Neural progenitor cell (in vitro differentiated cells): ENCODE measurements at regions not wholly inside any gene's neighbourhood (a gene's known extent, or its start where the extent isn't known, plus 50 kb on each side); places are given as distances from the start of the nearest gene placed in this dataset. TPM values are rescaled to one million over a fixed set of nuclear protein-coding genes. Genes with fewer than 3 reads are reported as not detected.

Experiments used
- DNase-seq: peaks from one replicate; pipeline ENCODE4 v3.0.0-alpha.2; 2016; ENCODE audit warnings: low spot score
- H2AFZ ChIP-seq: fragments of 200-600 bp; sonication (generic); replicated peaks from 2 replicates; pipeline ENCODE4 v1.6.1; 2016; ENCODE audit warnings: antibody characterized with exemption
- H3F3A ChIP-seq: fragments of 200-600 bp; sonication (generic); 2 replicates; pipeline ENCODE4 v1.6.1; 2016; ENCODE audit warnings: antibody characterized with exemption, low read depth
- H3K27ac ChIP-seq: fragments of 200-600 bp; sonication (generic); 2 replicates; pipeline ENCODE4 v1.5.1; 2016; ENCODE audit warnings: mild to moderate bottlenecking
- H3K27me3 ChIP-seq: fragments of 200-600 bp; sonication (generic); 2 replicates; pipeline ENCODE4 v1.6.1; 2016; ENCODE audit warnings: mild to moderate bottlenecking, moderate library complexity
- H3K36me3 ChIP-seq: fragments of 200-600 bp; sonication (generic); 2 replicates; pipeline ENCODE4 v1.5.1; 2016
- H3K4me1 ChIP-seq: fragments of 200-600 bp; sonication (generic); 2 replicates; pipeline ENCODE4 v1.6.1; 2016; ENCODE audit warnings: mixed run types
- H3K4me2 ChIP-seq: fragments of 200-600 bp; sonication (generic); 2 replicates; pipeline ENCODE4 v1.6.1; 2016
- H3K4me3 ChIP-seq: fragments of 200-600 bp; sonication (generic); 2 replicates; pipeline ENCODE4 v1.5.1; 2016
- H3K79me2 ChIP-seq: fragments of 200-600 bp; sonication (generic); 2 replicates; pipeline ENCODE4 v1.6.1; 2016; ENCODE audit warnings: low read depth
- H3K9ac ChIP-seq: fragments of 200-600 bp; sonication (generic); 2 replicates; pipeline ENCODE4 v1.6.1; 2016
- H3K9me3 ChIP-seq: fragments of 200-600 bp; sonication (generic); 2 replicates; pipeline ENCODE4 v1.5.1; 2016; ENCODE audit warnings: low read depth
- H4K20me1 ChIP-seq: fragments of 200-600 bp; sonication (generic); 2 replicates; pipeline ENCODE4 v1.6.1; 2016; ENCODE audit warnings: low read depth
- H3K27ac Mint-ChIP-seq: 3 replicates; pipeline ENCODE4 v1.8.0; 2021; ENCODE audit warnings: mixed read lengths
- H3K27me3 Mint-ChIP-seq: 2 replicates; pipeline ENCODE4 v1.8.0; 2022; ENCODE audit warnings: low read depth, mild to moderate bottlenecking, inconsistent platforms, moderate library complexity, mixed read lengths; ENCODE audit not compliant: insufficient read depth
- H3K36me3 Mint-ChIP-seq: 3 replicates; pipeline ENCODE4 v1.8.0; 2021; ENCODE audit warnings: mixed read lengths
- H3K4me1 Mint-ChIP-seq: 3 replicates; pipeline ENCODE4 v1.8.0; 2021; ENCODE audit warnings: mixed read lengths
- H3K4me3 Mint-ChIP-seq: 3 replicates; pipeline ENCODE4 v1.8.0; 2021; ENCODE audit warnings: mild to moderate bottlenecking, moderate library complexity, mixed read lengths
- H3K9me3 Mint-ChIP-seq: 3 replicates; pipeline ENCODE4 v1.8.0; 2020; ENCODE audit warnings: mixed read lengths
- CTCF ChIP-seq: fragments of 200-600 bp; sonication (generic); IDR thresholded peaks from 2 replicates; pipeline ENCODE4 v1.5.1; 2017; ENCODE audit warnings: antibody characterized with exemption, mild to moderate bottlenecking
- EZH2 ChIP-seq: fragments of 200-600 bp; sonication (generic); IDR thresholded peaks from 2 replicates; pipeline ENCODE4 v1.6.1; 2017; ENCODE audit warnings: antibody characterized with exemption, mild to moderate bottlenecking, moderate library complexity
- EZH2phosphoT487 ChIP-seq: fragments of 200-600 bp; sonication (generic); IDR thresholded peaks from 2 replicates; pipeline ENCODE4 v1.6.1; 2017; ENCODE audit warnings: antibody characterized with exemption
- small RNA-seq: library from RNA; depleted of rRNA; stranded (forward); fragments of <200 nt; gene quantifications from one replicate; pipeline ENCODE3, GENCODE V24; 2015

GRCh38 chrX:100048156-100048555 is 361.9 kb downstream of the PCDH19 start:
- H3K4me1 ChIP-seq = no peaks in the 10 kb centered on the region
- DNase-seq = no peak
- Mint-ChIP-seq H3K4me3 (no peak overlapping the region), H3K27ac (no peak overlapping the region), H3K36me3 (no peaks in the 10 kb centered on the region), H3K9me3 (peaks cover 8% of the 10 kb centered on the region), H3K27me3 (peaks cover 3% of the 10 kb centered on the region), H3K4me1 (no peaks in the 10 kb centered on the region)
- H3K36me3 ChIP-seq = no peaks in the 10 kb centered on the region
- H4K20me1 ChIP-seq = no peaks in the 10 kb centered on the region
- no peak overlapping the region for H3K27ac ChIP-seq
- no peaks in the 10 kb centered on the region for H3F3A ChIP-seq
- H3K79me2 ChIP-seq = no peaks in the 10 kb centered on the region
- no peaks in the 10 kb centered on the region for H3K27me3 ChIP-seq
- no peaks in the 10 kb centered on the region for H3K9me3 ChIP-seq
- no peak overlapping the region for H3K4me2 ChIP-seq
- no peak overlapping the region for H3K4me3 ChIP-seq
- H2AFZ ChIP-seq = no peak overlapping the region
- TF ChIP-seq EZH2phosphoT487 (no peak), EZH2 (no peak), CTCF (no peak)
- no peak overlapping the region for H3K9ac ChIP-seq

Small RNAs in the stretch of these regions (small RNA-seq; reads per million reads assigned to genes)
- not detected for gene RF00402
